Keratinocyte (primary cell): ENCODE measurements at regions not wholly inside any gene's neighbourhood (a gene's known extent, or its start where the extent isn't known, plus 50 kb on each side); places are given as distances from the start of the nearest gene placed in this dataset.

Experiments
- DNase-seq: peaks from one replicate; pipeline ENCODE4 v3.0.0-alpha.2; 2011; ENCODE audit warnings: low read depth, missing footprints, low spot score
- FAIRE-seq: peaks from 2 replicates; lab custom pipeline; 2011; peaks lifted over from hg19 to GRCh38; lab: Jason Lieb, UNC
- H2AFZ ChIP-seq: 2 replicates; pipeline ENCODE4 v1.6.0; 2012; ENCODE audit warnings: low read length, control low read depth, inconsistent platforms; ENCODE audit not compliant: control insufficient read depth
- H3K27ac ChIP-seq: 2 replicates; pipeline ENCODE4 v1.5.1; 2011; ENCODE audit warnings: low read length; ENCODE audit not compliant: control insufficient read depth, insufficient read depth
- H3K27me3 ChIP-seq: 3 replicates; pipeline ENCODE4 v1.6.0; 2011; ENCODE audit warnings: low read length; ENCODE audit not compliant: control insufficient read depth, insufficient read depth; ENCODE audit errors: extremely low read depth
- H3K36me3 ChIP-seq, 2 experiments: 2 replicates in 1 of 2; 3 replicates in 1 of 2; pipeline ENCODE4 v1.5.1; 2011; ENCODE audit warnings: low read length in 2 of 2, mild to moderate bottlenecking in 1 of 2; ENCODE audit not compliant: control insufficient read depth in 2 of 2, insufficient read depth in 2 of 2; ENCODE audit errors: extremely low read depth in 1 of 2
- H3K4me1 ChIP-seq: 3 replicates; pipeline ENCODE4 v1.5.1; 2011; ENCODE audit warnings: low read length; ENCODE audit not compliant: control insufficient read depth, insufficient read depth; ENCODE audit errors: extremely low read depth
- H3K4me2 ChIP-seq: 3 replicates; pipeline ENCODE4 v1.6.0; 2011; ENCODE audit warnings: low read depth, low read length; ENCODE audit not compliant: control insufficient read depth, insufficient read depth; ENCODE audit errors: extremely low read depth
- H3K4me3 ChIP-seq, 3 experiments: fragments of 200-600 bp in 1 of 3; sonication (generic) in 1 of 3; 2 replicates in 2 of 3; 3 replicates in 1 of 3; pipeline ENCODE4 v1.5.1; 2011 to 2016; ENCODE audit warnings: low read length in 3 of 3, mild to moderate bottlenecking in 3 of 3, control low read depth in 2 of 3, inconsistent platforms in 1 of 3, low read depth in 1 of 3, mixed read lengths in 1 of 3, mixed run types in 1 of 3, moderate library complexity in 1 of 3; ENCODE audit not compliant: control insufficient read depth in 2 of 3, insufficient read depth in 2 of 3; ENCODE audit errors: extremely low read depth in 1 of 3
- H3K79me2 ChIP-seq: 2 replicates; pipeline ENCODE4 v1.6.0; 2012; ENCODE audit warnings: low read length; ENCODE audit not compliant: control insufficient read depth, insufficient read depth
- H3K9ac ChIP-seq: 3 replicates; pipeline ENCODE4 v1.6.0; 2011; ENCODE audit warnings: low read length; ENCODE audit not compliant: control insufficient read depth, insufficient read depth; ENCODE audit errors: extremely low read depth
- H3K9me1 ChIP-seq: 3 replicates; pipeline ENCODE4 v1.6.0; 2011; ENCODE audit warnings: low read length; ENCODE audit not compliant: control insufficient read depth, insufficient read depth; ENCODE audit errors: extremely low read depth
- H3K9me3 ChIP-seq: 2 replicates; pipeline ENCODE4 v1.5.1; 2012; ENCODE audit warnings: low read depth, low read length; ENCODE audit not compliant: control insufficient read depth
- H4K20me1 ChIP-seq: 3 replicates; pipeline ENCODE4 v1.6.0; 2011; ENCODE audit warnings: low read length; ENCODE audit not compliant: control insufficient read depth, insufficient read depth; ENCODE audit errors: extremely low read depth
- CTCF ChIP-seq, 3 experiments: IDR thresholded peaks in 1 of 3; conservative IDR thresholded peaks in 1 of 3; optimal IDR thresholded peaks in 1 of 3; 2 replicates in 2 of 3; 3 replicates in 1 of 3; pipeline versions ENCODE3 to v1.5.1; 2011; ENCODE audit warnings: low read length in 3 of 3, mild to moderate bottlenecking in 3 of 3, moderate library complexity in 2 of 3, control low read depth in 1 of 3, inconsistent platforms in 1 of 3; ENCODE audit not compliant: insufficient read depth in 2 of 3; ENCODE audit errors: extremely low read depth in 1 of 3
- EZH2 ChIP-seq: IDR thresholded peaks from one replicate; pipeline ENCODE4 v1.6.1; 2012; ENCODE audit warnings: inconsistent platforms, mild to moderate bottlenecking, low read length, moderate library complexity
- dilution Hi-C: fragments of 300-500 bp; cut with MboI; formaldehyde crosslinking; loops from one replicate; pipeline ENCODE4 v1.7.0; 2020; ENCODE audit warnings: low sequenced_read_pairs; ENCODE audit not compliant: extremely low pct_ligation_motif_present

- H3K79me2 ChIP-seq: no peaks in the 10 kb centered on the region
- TF ChIP-seq EZH2 (no peak), CTCF (optimal IDR thresholded peaks at IDR 0.05 in 1 of 3, IDR thresholded peaks at IDR 0.05 in 1 of 3, conservative IDR thresholded peaks at IDR 0.05 in 1 of 3; ENCODE audit: extremely low read depth in 1 of 3, insufficient read depth in 2 of 3, low read length in 3 of 3) (no peak)
- H3K4me1 ChIP-seq: no peaks in the 10 kb centered on the region
- FAIRE-seq (no peak), DNase-seq (no peak)
- H4K20me1 ChIP-seq: no peaks in the 10 kb centered on the region
- no peak overlapping the region for H3K27ac ChIP-seq
- H2AFZ ChIP-seq: no peak overlapping the region
- no peaks in the 10 kb centered on the region for H3K9me3 ChIP-seq
- H3K9ac ChIP-seq: no peak overlapping the region
- H3K27me3 ChIP-seq: peaks cover 6% of the 10 kb centered on the region
- dilution Hi-C loops: no loop called here
- no peaks in the 10 kb centered on the region for H3K36me3 ChIP-seq
- no peak overlapping the region for H3K4me2 ChIP-seq
- H3K9me1 ChIP-seq: no peaks in the 10 kb centered on the region
- no peak overlapping the region for H3K4me3 ChIP-seq
These were observed 211.3 kb downstream of the TBC1D2B start for GRCh38 chr15:77866186-77866585.

DNA sequence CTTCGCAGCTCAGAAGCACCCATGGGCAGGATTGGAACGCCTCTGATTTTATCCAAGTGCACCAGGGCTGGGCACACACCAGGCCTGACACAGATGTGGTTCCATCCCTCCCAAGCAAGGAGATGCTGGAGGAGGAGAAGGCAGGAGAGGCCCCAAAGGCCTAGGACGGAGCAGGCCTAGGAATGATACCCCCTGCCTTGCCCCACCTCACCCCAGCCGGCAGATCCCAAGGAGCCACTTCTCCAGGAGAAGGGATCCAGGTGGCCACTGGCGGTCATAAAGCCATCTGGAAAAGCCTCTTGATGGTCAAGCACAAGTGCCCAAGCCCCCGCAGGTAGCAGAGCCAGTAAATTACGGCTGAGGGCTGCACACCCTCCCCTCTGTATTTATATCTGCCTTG is 211.8 kb downstream of the TBC1D2B start:
- no peak overlapping the region for H3K27ac ChIP-seq
- no peaks in the 10 kb centered on the region for H3K4me1 ChIP-seq
- H3K4me2 ChIP-seq: no peak overlapping the region
- no peaks in the 10 kb centered on the region for H3K9me1 ChIP-seq
- no peak for TF ChIP-seq CTCF (optimal IDR thresholded peaks at IDR 0.05 in 1 of 3, IDR thresholded peaks at IDR 0.05 in 1 of 3, conservative IDR thresholded peaks at IDR 0.05 in 1 of 3; ENCODE audit: extremely low read depth in 1 of 3, insufficient read depth in 2 of 3, low read length in 3 of 3)
- TF ChIP-seq EZH2: no peak
- no peak overlapping the region for H3K4me3 ChIP-seq
- no peak overlapping the region for H2AFZ ChIP-seq
- peaks cover 6% of the 10 kb centered on the region for H3K27me3 ChIP-seq
- H3K36me3 ChIP-seq: no peaks in the 10 kb centered on the region
- dilution Hi-C loops: no loop called here
- FAIRE-seq (no peak), DNase-seq (no peak)
- no peaks in the 10 kb centered on the region for H3K9me3 ChIP-seq
- no peaks in the 10 kb centered on the region for H3K79me2 ChIP-seq
- H3K9ac ChIP-seq: no peak overlapping the region
- H4K20me1 ChIP-seq: no peaks in the 10 kb centered on the region
